Suppressor macrophage treated with lipopolysaccharide for 4 hours (primary cell): ENCODE measurements at regions not wholly inside any gene's neighbourhood (a gene's known extent, or its start where the extent isn't known, plus 50 kb on each side); places are given as distances from the start of the nearest gene placed in this dataset.
A peak's percentile ranks its signal among the peaks of the same experiment; 100 is the strongest.

Experiments
- DNase-seq: peaks from one replicate; pipeline ENCODE4 v3.0.0-alpha.2; 2020

- DNase-seq = no peak
These were observed 130.7 kb upstream of the NAMPT start for GRCh38 chr7:106415433-106415832.

DNA sequence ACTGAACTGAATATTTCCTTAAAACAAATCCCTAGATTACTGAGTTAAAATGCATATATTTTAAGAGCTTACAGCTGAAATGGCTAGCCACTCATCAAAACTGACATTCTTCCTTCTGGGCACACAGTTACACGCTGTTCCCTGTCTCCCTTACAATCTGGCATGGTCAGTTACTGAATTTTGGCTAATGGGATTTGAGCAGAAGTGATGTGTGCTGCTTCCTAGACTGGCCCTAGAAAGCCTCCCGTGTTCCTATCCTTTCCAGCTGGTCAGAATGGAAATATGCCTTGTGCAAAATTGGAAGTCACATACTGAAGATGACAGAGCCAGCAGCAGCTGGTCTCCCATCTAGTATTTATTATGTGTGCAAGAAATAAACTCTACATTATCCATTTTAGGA, 128.7 kb upstream of the NAMPT start:
- no peak for DNase-seq

GRCh38 chr7:106405697-106406141, 120.9 kb upstream of the NAMPT start:
- no peak for DNase-seq

GRCh38 chr7:106402898-106403297, 118.1 kb upstream of the NAMPT start:
- no peak for DNase-seq

GRCh38 chr7:106400923-106401322, 116.1 kb upstream of the NAMPT start:
- no peak for DNase-seq

GRCh38 chr7:106398786-106399185, 114.0 kb upstream of the NAMPT start:
- DNase-seq = no peak

GRCh38 chr7:106397994-106398393, 113.2 kb upstream of the NAMPT start:
- no peak for DNase-seq

DNA sequence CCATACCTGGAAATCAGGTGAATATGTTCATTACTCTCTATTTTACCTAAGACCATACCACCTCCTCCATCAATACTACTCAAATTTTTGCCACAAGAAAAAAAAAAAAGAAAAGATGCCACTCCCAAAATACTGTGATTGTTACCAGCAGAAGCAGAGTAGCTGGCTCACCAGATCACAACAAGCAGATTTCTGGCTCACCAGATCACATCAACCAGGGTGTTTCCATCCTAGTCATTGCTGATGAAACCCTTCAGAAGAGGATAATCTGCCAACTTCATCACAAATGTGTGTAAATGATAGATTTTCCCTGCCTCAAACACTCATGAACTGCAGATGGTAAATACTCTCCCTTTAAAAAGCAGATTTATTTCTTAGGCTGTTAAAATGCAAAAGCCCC, 109.7 kb upstream of the NAMPT start:
- no peak for DNase-seq

GRCh38 chr7:106393564-106394251, 108.9 kb upstream of the NAMPT start:
- DNase-seq = no peak

DNA sequence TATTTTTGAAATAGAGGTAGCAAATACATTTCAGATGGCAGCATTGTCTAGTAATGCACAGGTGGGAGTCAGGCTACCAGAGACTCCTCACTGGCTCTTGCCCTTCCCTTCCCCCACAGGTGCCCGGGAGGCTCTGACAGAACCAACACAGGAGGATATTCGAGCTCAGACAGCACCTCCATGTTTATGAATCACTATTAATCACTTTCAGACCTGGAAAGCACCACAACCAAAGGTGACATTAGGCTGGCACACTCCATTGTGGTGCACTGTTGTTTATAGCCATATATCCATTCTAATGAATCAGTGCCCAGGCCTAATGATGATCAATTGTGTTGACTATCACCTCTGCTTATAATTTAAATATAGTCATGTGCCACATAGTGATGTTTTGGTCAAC, 107.8 kb upstream of the NAMPT start:
- DNase-seq = no peak

- no peak for DNase-seq
These were observed 107.4 kb upstream of the NAMPT start for GRCh38 chr7:106392144-106392543.

DNA sequence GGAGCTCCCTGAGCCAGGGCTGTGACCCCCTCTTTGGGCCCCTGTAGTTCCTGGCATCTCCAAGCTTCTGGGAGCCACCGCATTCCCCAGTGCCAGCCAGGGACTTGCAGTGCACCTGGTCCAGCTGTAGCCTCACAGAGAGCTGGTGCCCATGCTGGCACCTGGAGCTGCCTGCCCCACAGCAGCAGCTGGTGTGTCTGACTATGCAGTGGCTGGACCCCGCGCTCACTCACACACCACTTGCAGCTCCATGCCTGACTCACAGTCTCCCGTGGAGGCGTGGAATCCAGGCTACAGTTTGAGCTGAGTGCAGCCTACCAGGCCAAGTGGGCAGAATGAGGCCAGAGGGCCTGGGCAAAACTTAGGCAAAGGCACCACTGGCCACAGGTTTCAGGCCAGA, 102.2 kb upstream of the NAMPT start:
- DNase-seq = no peak

GRCh38 chr7:106384373-106384772, 99.6 kb upstream of the NAMPT start:
- DNase-seq = peak; percentile 16

- DNase-seq = no peak
These were observed 98.1 kb upstream of the NAMPT start for GRCh38 chr7:106382929-106383328.

GRCh38 chr7:106382129-106382528, 97.3 kb upstream of the NAMPT start:
- no peak for DNase-seq

DNA sequence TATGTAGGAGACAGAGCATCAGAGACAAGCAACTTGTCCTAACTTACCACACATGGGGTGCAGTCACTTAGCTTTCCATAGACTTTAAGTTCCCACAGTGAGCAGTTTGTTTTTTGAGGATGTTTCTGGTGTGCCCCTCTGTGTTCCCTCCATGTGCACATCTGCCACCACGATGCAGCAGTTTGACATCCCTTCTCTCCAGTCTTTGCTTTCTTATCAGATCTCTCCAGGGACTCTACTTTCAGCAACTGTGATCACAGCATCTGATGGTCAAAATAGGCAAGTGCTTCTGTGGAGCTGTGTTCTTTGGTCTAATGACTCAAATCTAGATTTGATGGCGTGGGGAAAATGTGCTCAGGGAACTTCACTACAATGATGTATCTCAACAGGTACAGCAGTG, 96.5 kb upstream of the NAMPT start:
- no peak for DNase-seq

GRCh38 chr7:106377847-106378361, 93.1 kb upstream of the NAMPT start:
- no peak for DNase-seq

GRCh38 chr7:106376026-106376799, 91.4 kb upstream of the NAMPT start:
- DNase-seq = no peak

DNA sequence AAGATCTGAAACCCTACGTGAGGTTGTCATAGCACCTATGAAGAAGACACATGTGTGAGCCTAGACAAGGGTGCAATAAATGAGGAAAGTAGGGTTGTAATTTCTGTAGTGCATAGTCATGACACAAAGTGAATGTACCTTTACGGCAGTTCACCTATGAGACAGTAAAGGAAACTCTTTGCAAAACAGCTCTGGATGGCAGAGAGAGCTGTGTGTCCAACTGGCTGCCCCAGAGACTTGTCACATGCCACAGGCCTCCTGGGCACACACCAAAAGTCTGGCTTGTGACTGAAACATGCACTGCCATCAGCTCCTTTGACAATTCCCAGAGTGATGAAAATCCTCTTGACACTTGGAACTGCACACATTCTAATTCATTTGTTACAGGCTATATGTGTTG, 90.7 kb upstream of the NAMPT start:
- no peak for DNase-seq

GRCh38 chr7:106374437-106374836, 89.7 kb upstream of the NAMPT start:
- no peak for DNase-seq

DNA sequence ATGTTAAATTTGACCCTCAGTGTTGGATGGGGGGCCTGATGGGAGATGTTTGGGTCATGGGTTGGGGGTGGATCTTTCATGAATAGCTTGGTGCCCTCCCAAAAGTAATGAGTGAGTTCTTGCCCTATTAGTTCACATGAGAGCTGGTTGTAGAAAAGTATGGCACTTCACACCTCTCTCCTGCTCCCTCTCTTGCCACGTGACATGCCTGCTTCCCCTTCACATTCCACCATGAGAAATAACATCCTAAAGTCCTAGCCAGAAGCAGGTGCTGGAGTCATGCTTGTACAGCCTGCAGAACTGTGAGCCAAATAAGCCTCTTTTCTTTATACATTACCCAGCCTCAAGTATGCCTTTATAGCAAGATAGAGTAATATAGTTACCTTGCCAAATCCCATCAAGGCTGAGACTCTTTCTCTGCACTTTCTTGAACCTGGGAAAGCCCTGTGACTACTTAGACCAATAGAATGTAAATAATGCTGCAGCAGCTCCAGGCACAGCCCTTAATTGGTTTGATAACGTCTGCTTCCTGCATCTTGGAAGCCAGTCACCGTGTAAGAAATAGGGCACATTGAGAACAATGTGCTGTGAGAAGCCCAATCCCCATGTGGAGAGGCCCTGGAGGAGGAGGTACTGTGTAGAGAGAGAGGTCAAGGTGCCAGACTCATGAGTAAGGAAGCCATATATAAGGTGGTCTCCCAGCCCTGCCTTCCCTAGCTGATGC, 88.0 kb upstream of the NAMPT start:
- DNase-seq = no peak

GRCh38 chr7:106372126-106372525, 87.3 kb upstream of the NAMPT start:
- no peak for DNase-seq

GRCh38 chr7:106371629-106372028, 86.8 kb upstream of the NAMPT start:
- peak; percentile 63 for DNase-seq

- DNase-seq = no peak
These were observed 85.8 kb upstream of the NAMPT start for GRCh38 chr7:106370542-106370941.
